ENCODE measurements at regions not wholly inside any gene's neighbourhood (a gene's known extent, or its start where the extent isn't known, plus 50 kb on each side); places are given as distances from the start of the nearest gene placed in this dataset.

DNA sequence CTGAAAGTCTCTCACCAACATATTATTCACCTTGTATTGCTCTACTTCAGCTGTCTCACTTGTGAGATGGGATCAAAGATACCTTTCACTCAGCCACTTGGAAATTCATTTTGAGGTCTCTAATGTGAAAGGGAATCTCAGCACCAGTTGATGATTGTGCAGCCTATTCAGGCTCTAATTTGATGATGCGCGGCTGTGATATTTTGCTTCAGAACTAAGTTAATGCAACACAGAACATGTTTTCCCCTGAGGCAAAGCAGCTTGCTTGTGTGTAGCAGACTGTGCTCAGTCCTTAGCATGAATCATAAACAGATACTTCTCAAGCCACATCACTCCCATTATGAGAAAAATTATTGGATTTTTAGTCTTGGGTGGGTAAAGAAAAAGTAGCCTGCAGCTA lies 378.8 kb downstream of the OSTF1 start:
- TF ChIP-seq POLR2A (IDR thresholded peaks at IDR 0.05; ENCODE audit: low read length): no peak
- TF ChIP-seq CTCF (IDR thresholded peaks at IDR 0.05): no peak
- TF ChIP-seq RNF2 (IDR thresholded peaks at IDR 0.05; ENCODE audit: borderline replicate concordance, low read depth): no peak
- TF ChIP-seq, protein P1, sequence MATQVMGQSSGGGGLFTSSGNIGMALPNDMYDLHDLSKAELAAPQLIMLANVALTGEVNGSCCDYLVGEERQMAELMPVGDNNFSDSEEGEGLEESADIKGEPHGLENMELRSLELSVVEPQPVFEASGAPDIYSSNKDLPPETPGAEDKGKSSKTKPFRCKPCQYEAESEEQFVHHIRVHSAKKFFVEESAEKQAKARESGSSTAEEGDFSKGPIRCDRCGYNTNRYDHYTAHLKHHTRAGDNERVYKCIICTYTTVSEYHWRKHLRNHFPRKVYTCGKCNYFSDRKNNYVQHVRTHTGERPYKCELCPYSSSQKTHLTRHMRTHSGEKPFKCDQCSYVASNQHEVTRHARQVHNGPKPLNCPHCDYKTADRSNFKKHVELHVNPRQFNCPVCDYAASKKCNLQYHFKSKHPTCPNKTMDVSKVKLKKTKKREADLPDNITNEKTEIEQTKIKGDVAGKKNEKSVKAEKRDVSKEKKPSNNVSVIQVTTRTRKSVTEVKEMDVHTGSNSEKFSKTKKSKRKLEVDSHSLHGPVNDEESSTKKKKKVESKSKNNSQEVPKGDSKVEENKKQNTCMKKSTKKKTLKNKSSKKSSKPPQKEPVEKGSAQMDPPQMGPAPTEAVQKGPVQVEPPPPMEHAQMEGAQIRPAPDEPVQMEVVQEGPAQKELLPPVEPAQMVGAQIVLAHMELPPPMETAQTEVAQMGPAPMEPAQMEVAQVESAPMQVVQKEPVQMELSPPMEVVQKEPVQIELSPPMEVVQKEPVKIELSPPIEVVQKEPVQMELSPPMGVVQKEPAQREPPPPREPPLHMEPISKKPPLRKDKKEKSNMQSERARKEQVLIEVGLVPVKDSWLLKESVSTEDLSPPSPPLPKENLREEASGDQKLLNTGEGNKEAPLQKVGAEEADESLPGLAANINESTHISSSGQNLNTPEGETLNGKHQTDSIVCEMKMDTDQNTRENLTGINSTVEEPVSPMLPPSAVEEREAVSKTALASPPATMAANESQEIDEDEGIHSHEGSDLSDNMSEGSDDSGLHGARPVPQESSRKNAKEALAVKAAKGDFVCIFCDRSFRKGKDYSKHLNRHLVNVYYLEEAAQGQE (IDR thresholded peaks at IDR 0.05): no peak
- TF ChIP-seq RFX5 (IDR thresholded peaks at IDR 0.05): no peak
